ENCODE measurements at regions not wholly inside any gene's neighbourhood (a gene's known extent, or its start where the extent isn't known, plus 50 kb on each side); places are given as distances from the start of the nearest gene placed in this dataset.

- DNase-seq (ENCODE audit: low spot score) (no peak), ATAC-seq (ENCODE audit: low FRiP score) (no peak)
- TF ChIP-seq CTCF (IDR thresholded peaks at IDR 0.05) = no peak
Measured at GRCh38 chr9:8205576-8205975, 406.0 kb upstream of the DMAC1 start.

GRCh38 chr9:8189881-8190280, 390.3 kb upstream of the DMAC1 start:
- TF ChIP-seq CTCF (IDR thresholded peaks at IDR 0.05) = no peak
- no peak for ATAC-seq (ENCODE audit: low FRiP score)
- no peak for DNase-seq (ENCODE audit: low spot score)

GRCh38 chr9:8188723-8189407, 389.3 kb upstream of the DMAC1 start:
- ATAC-seq (ENCODE audit: low FRiP score) = no peak
- no peak for TF ChIP-seq CTCF (IDR thresholded peaks at IDR 0.05)
- no peak for DNase-seq (ENCODE audit: low spot score)

- no peak for DNase-seq (ENCODE audit: low spot score)
- no peak for TF ChIP-seq CTCF (IDR thresholded peaks at IDR 0.05)
- no peak for ATAC-seq (ENCODE audit: low FRiP score)
Measured at GRCh38 chr9:8186560-8186959, 387.0 kb upstream of the DMAC1 start.

GRCh38 chr9:8183618-8184017, 384.0 kb upstream of the DMAC1 start:
- no peak for ATAC-seq (ENCODE audit: low FRiP score)
- no peak for TF ChIP-seq CTCF (IDR thresholded peaks at IDR 0.05)
- DNase-seq (ENCODE audit: low spot score) = no peak

- no peak for TF ChIP-seq CTCF (IDR thresholded peaks at IDR 0.05)
- DNase-seq (ENCODE audit: low spot score) = no peak
- ATAC-seq (ENCODE audit: low FRiP score) = no peak
Measured at GRCh38 chr9:8179381-8180053, 379.9 kb upstream of the DMAC1 start.

GRCh38 chr9:8172000-8172399, 372.4 kb upstream of the DMAC1 start:
- DNase-seq (ENCODE audit: low spot score) = no peak
- no peak for ATAC-seq (ENCODE audit: low FRiP score)
- no peak for TF ChIP-seq CTCF (IDR thresholded peaks at IDR 0.05)
